CD4-positive, alpha-beta T cell (primary cell): ENCODE measurements at regions not wholly inside any gene's neighbourhood (a gene's known extent, or its start where the extent isn't known, plus 50 kb on each side); places are given as distances from the start of the nearest gene placed in this dataset.

Experiments
- ATAC-seq: fragments of 200-7000 bp; cut with Tn5 transposase; one replicate; pipeline ENCODE4 v1.10.0; 2022; ENCODE audit warnings: mild to moderate bottlenecking; ENCODE audit not compliant: poor library complexity
- CTCF ChIA-PET: fragments of 350-600 bp; sonication (Branson Sonifier 250); formaldehyde crosslinking; loops from one replicate; lab custom pipeline; 2021; ENCODE audit warnings: antibody characterized with exemption, inconsistent platforms; lab: Charles Lee
- POLR2A ChIA-PET: fragments of 350-600 bp; sonication (Branson Sonifier 250); formaldehyde crosslinking; loops from one replicate; lab custom pipeline; 2021; ENCODE audit warnings: antibody characterized with exemption, inconsistent platforms; lab: Charles Lee
- DNase-seq, 14 experiments: peaks; one replicate each; pipeline ENCODE4 v3.0.0-alpha.2; 2013 to 2020; ENCODE audit warnings: mixed read lengths in 2 of 14
- H3K27ac ChIP-seq, 2 donors: one replicate each; pipeline versions ENCODE4 v1.5.1 to v1.7.0; 2013; ENCODE audit warnings: low read length in 2 of 2, low read depth in 1 of 2, mild to moderate bottlenecking in 1 of 2
- H3K27me3 ChIP-seq, 2 experiments: 1 replicate in 1 of 2; 2 replicates in 1 of 2; pipeline versions ENCODE4 v1.6.1 to v1.7.0; 2013; ENCODE audit warnings: low read length in 2 of 2, control low read depth in 1 of 2, mild to moderate bottlenecking in 1 of 2, moderate library complexity in 1 of 2; ENCODE audit not compliant: insufficient read depth in 2 of 2, control insufficient read depth in 1 of 2
- H3K36me3 ChIP-seq: one replicate; pipeline ENCODE4 v1.6.1; 2013; ENCODE audit warnings: low read length, control low read depth; ENCODE audit not compliant: insufficient read depth
- H3K4me1 ChIP-seq: one replicate; pipeline ENCODE4 v1.6.1; 2013; ENCODE audit warnings: low read length, control low read depth; ENCODE audit not compliant: insufficient read depth
- H3K4me3 ChIP-seq: one replicate; pipeline ENCODE4 v1.5.1; 2013; ENCODE audit warnings: mild to moderate bottlenecking, low read length, moderate library complexity
- H3K9me3 ChIP-seq, 2 experiments: 1 replicate in 1 of 2; 2 replicates in 1 of 2; pipeline versions ENCODE4 v1.6.1 to v1.7.0; 2013; ENCODE audit warnings: low read length in 2 of 2, mild to moderate bottlenecking in 2 of 2, control low read depth in 1 of 2, moderate library complexity in 1 of 2; ENCODE audit not compliant: control insufficient read depth in 1 of 2, insufficient read depth in 1 of 2
- H3K27ac Mint-ChIP-seq: one replicate; pipeline ENCODE4 v1.8.0; 2020; ENCODE audit warnings: mixed read lengths
- H3K27me3 Mint-ChIP-seq: one replicate; pipeline ENCODE4 v1.8.0; 2021; ENCODE audit warnings: mixed read lengths
- H3K36me3 Mint-ChIP-seq: one replicate; pipeline ENCODE4 v1.8.0; 2021; ENCODE audit warnings: low read depth, mixed read lengths
- H3K4me1 Mint-ChIP-seq: one replicate; pipeline ENCODE4 v1.8.0; 2021; ENCODE audit warnings: low read depth, mixed read lengths
- H3K4me3 Mint-ChIP-seq: one replicate; pipeline ENCODE4 v1.8.0; 2020; ENCODE audit warnings: mild to moderate bottlenecking, mixed read lengths
- H3K9me3 Mint-ChIP-seq: one replicate; pipeline ENCODE4 v1.8.0; 2020; ENCODE audit warnings: mixed read lengths
- intact Hi-C, 2 experiments: fragments of 100-400 bp; cut with DNase I in 1 of 2; cut with micrococcal nuclease in 1 of 2; formaldehyde crosslinking; loops; one replicate each; pipeline versions ENCODE4 v1.15.1 to v1.9.0; 2023 to 2025; cut with DNase I, micrococcal nuclease
- TF ChIP-seq, protein P1 (sequence below): fragments of 200-600 bp; IDR thresholded peaks from one replicate; pipeline ENCODE4 v1.8.0; 2022; ENCODE audit warnings: antibody characterized with exemption, mild to moderate bottlenecking

GRCh38 chr16:22739077-22739476 is 74.9 kb upstream of the HS3ST2 start:
- Mint-ChIP-seq H3K9me3 (no peaks in the 10 kb centered on the region), H3K4me3 (no peak overlapping the region), H3K36me3 (no peaks in the 10 kb centered on the region), H3K4me1 (no peaks in the 10 kb centered on the region), H3K27ac (no peak overlapping the region), H3K27me3 (peaks cover 41% of the 10 kb centered on the region)
- no peak for DNase-seq
- Histone ChIP-seq H3K4me3 (no peak overlapping the region), H3K9me3 (no peaks in the 10 kb centered on the region), H3K4me1 (no peaks in the 10 kb centered on the region), H3K27me3 (peaks cover 0 to 11% of the 10 kb centered on the region in 2 experiments), H3K27ac (no peak overlapping the region), H3K36me3 (no peaks in the 10 kb centered on the region)
- intact Hi-C loops = no loop called here
- ChIA-PET POLR2A (no interaction called here), CTCF (no interaction called here)
- ATAC-seq = no peak
- TF ChIP-seq, protein P1, sequence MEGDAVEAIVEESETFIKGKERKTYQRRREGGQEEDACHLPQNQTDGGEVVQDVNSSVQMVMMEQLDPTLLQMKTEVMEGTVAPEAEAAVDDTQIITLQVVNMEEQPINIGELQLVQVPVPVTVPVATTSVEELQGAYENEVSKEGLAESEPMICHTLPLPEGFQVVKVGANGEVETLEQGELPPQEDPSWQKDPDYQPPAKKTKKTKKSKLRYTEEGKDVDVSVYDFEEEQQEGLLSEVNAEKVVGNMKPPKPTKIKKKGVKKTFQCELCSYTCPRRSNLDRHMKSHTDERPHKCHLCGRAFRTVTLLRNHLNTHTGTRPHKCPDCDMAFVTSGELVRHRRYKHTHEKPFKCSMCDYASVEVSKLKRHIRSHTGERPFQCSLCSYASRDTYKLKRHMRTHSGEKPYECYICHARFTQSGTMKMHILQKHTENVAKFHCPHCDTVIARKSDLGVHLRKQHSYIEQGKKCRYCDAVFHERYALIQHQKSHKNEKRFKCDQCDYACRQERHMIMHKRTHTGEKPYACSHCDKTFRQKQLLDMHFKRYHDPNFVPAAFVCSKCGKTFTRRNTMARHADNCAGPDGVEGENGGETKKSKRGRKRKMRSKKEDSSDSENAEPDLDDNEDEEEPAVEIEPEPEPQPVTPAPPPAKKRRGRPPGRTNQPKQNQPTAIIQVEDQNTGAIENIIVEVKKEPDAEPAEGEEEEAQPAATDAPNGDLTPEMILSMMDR = no peak

DNA sequence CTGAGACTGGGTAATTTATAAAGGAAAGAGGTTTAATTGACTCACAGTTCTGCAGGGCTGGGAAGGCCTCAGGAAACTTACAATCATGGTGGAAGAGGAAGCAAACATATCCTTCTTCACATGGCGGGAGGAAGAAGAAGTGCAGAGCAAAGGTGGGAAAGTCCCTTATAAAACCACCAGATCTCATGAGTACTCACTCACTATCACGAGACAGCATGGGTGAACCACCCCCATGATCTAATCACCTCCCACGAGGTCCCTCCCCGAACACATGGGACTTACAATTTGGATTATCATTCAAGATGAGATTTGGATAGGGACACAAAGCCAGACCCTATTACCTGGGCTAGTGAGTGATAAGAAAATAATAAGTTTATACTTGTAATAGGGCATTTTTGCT is 70.6 kb upstream of the HS3ST2 start:
- Mint-ChIP-seq H3K4me1 (no peaks in the 10 kb centered on the region), H3K27ac (no peak overlapping the region), H3K9me3 (peaks cover 3% of the 10 kb centered on the region), H3K36me3 (no peaks in the 10 kb centered on the region), H3K27me3 (peaks cover 40% of the 10 kb centered on the region), H3K4me3 (no peak overlapping the region)
- intact Hi-C loops = no loop called here
- no peaks in the 10 kb centered on the region for H3K36me3 ChIP-seq
- no peak overlapping the region for H3K4me3 ChIP-seq
- ATAC-seq (no peak), DNase-seq (peak in 2 of 14 experiments; percentile 8 to 10)
- H3K27ac ChIP-seq = no peak overlapping the region
- TF ChIP-seq, protein P1 = no peak
- ChIA-PET POLR2A (no interaction called here), CTCF (no interaction called here)
- H3K4me1 ChIP-seq = no peaks in the 10 kb centered on the region
- no peaks in the 10 kb centered on the region for H3K9me3 ChIP-seq
- H3K27me3 ChIP-seq = peaks cover 2 to 11% of the 10 kb centered on the region in 2 experiments

DNA sequence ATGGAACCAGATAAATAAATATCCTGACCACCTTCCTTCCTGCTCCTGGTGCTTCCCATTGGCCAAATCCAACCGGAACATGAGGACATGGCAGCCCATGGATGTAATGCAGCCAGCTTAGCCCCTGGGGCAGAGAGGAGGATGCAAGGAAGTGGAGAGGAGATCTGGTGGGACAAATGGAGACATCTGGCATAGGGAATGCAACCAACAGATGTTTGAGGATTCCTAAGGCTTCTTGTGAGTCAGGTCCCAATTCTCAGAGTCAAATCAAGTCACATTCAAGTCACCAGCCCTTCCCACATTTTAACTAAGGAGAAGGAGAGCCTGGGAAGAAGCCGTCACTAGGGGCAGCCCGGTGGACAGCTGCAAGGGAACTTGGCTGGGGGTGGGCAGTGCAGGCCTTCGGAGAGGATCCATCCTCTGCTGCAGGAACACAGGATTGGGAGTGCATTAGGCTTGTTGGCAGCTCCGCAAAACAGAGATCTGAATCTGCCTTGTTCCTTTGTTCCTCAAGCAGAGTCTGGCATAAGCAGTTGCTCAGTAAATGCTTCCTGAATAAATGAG is 62.8 kb upstream of the HS3ST2 start:
- Mint-ChIP-seq H3K27me3 (peaks cover 15% of the 10 kb centered on the region), H3K4me3 (no peak overlapping the region), H3K36me3 (no peaks in the 10 kb centered on the region)

More for the DNA sequence above, 62.8 kb upstream of the HS3ST2 start:
- Histone ChIP-seq H3K27me3 (peaks cover 0 to 2% of the 10 kb centered on the region in 2 experiments), H3K9me3 (no peaks in the 10 kb centered on the region), H3K27ac (no peak overlapping the region), H3K4me3 (no peak overlapping the region), H3K36me3 (no peaks in the 10 kb centered on the region), H3K4me1 (no peaks in the 10 kb centered on the region)
- ATAC-seq (no peak), DNase-seq (no peak)
- H3K4me1 Mint-ChIP-seq = no peaks in the 10 kb centered on the region
- no peak overlapping the region for H3K27ac Mint-ChIP-seq
- CTCF ChIA-PET = no interaction called here
- intact Hi-C loops = no loop called here
- peaks cover 3% of the 10 kb centered on the region for H3K9me3 Mint-ChIP-seq
- TF ChIP-seq, protein P1 = no peak
- POLR2A ChIA-PET = no interaction called here
